Gastrocnemius medialis (tissue), 4 donors: ENCODE measurements at regions not wholly inside any gene's neighbourhood (a gene's known extent, or its start where the extent isn't known, plus 50 kb on each side); places are given as distances from the start of the nearest gene placed in this dataset.

Experiments
- POLR2A ChIP-seq, 2 donors: fragments of 450-650 bp; IDR thresholded peaks; one replicate each; pipeline ENCODE4 v1.6.1; 2017; ENCODE audit warnings: antibody characterized with exemption in 2 of 2, mild to moderate bottlenecking in 2 of 2, moderate library complexity in 2 of 2
- TF ChIP-seq, protein P1 (sequence below), 5 experiments: fragments of 450-650 bp in 3 of 5; fragments of 200-600 bp in 2 of 5; sonication (generic) in 2 of 5; IDR thresholded peaks in 4 of 5; conservative IDR thresholded peaks in 1 of 5; 1 replicate in 4 of 5; 2 replicates in 1 of 5; pipeline ENCODE4 v1.5.1; 2016 to 2019; ENCODE audit warnings: antibody characterized with exemption in 5 of 5, mild to moderate bottlenecking in 3 of 5, moderate library complexity in 3 of 5

- TF ChIP-seq, protein P1, sequence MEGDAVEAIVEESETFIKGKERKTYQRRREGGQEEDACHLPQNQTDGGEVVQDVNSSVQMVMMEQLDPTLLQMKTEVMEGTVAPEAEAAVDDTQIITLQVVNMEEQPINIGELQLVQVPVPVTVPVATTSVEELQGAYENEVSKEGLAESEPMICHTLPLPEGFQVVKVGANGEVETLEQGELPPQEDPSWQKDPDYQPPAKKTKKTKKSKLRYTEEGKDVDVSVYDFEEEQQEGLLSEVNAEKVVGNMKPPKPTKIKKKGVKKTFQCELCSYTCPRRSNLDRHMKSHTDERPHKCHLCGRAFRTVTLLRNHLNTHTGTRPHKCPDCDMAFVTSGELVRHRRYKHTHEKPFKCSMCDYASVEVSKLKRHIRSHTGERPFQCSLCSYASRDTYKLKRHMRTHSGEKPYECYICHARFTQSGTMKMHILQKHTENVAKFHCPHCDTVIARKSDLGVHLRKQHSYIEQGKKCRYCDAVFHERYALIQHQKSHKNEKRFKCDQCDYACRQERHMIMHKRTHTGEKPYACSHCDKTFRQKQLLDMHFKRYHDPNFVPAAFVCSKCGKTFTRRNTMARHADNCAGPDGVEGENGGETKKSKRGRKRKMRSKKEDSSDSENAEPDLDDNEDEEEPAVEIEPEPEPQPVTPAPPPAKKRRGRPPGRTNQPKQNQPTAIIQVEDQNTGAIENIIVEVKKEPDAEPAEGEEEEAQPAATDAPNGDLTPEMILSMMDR (IDR thresholded peaks at IDR 0.05 in 4 of 5, conservative IDR thresholded peaks at IDR 0.05 in 1 of 5): no peak
- TF ChIP-seq POLR2A (IDR thresholded peaks at IDR 0.05): no peak
These were observed 220.0 kb upstream of the ARHGEF26 start for GRCh38 chr3:153901152-153901551.
